NB4 (cell line): ENCODE measurements at regions not wholly inside any gene's neighbourhood (a gene's known extent, or its start where the extent isn't known, plus 50 kb on each side); places are given as distances from the start of the nearest gene placed in this dataset.

Experiments
- CTCF ChIP-seq: IDR thresholded peaks from one replicate; pipeline ENCODE4 v1.5.1; 2012; ENCODE audit warnings: low read depth, low read length
- MAX ChIP-seq: IDR thresholded peaks from 2 replicates; pipeline ENCODE4 v1.6.1; 2011; ENCODE audit warnings: low read depth, low read length
- MYC ChIP-seq: IDR thresholded peaks from 2 replicates; pipeline ENCODE4 v1.6.1; 2011; ENCODE audit warnings: low read depth, low read length
- POLR2A ChIP-seq: IDR thresholded peaks from 2 replicates; pipeline ENCODE4 v1.6.1; 2011; ENCODE audit warnings: mild to moderate bottlenecking; ENCODE audit not compliant: insufficient read length; ENCODE audit errors: extremely low read depth

- TF ChIP-seq POLR2A (no peak), CTCF (no peak), MYC (no peak), MAX (no peak)
Observed at GRCh38 chr3:152961323-152961722, 126.4 kb downstream of the P2RY1 start.
